Adrenal gland (tissue), 9 donors: ENCODE measurements at regions not wholly inside any gene's neighbourhood (a gene's known extent, or its start where the extent isn't known, plus 50 kb on each side); places are given as distances from the start of the nearest gene placed in this dataset.

Experiments used
- DNase-seq, 7 donors: peaks; one replicate each; pipeline ENCODE4 v3.0.0-alpha.2; 2019 to 2020
- H3K27ac ChIP-seq, 5 donors: fragments of 200-600 bp; sonication (generic) in 4 of 5; 1 replicate in 3 of 5; 2 replicates in 2 of 5; pipeline versions ENCODE4 v1.5.1 to v1.8.0; 2016 to 2020; ENCODE audit warnings: mild to moderate bottlenecking in 1 of 5
- H3K27me3 ChIP-seq: fragments of 200-600 bp; 2 replicates; pipeline ENCODE4 v1.8.0; 2021
- H3K36me3 ChIP-seq, 2 donors: fragments of 200-600 bp; replicated peaks in 1 of 2; 1 replicate in 1 of 2; 2 replicates in 1 of 2; pipeline versions ENCODE4 v1.5.1 to v1.8.0; 2018 to 2022
- H3K4me1 ChIP-seq, 2 donors: fragments of 200-600 bp; replicated peaks in 1 of 2; 1 replicate in 1 of 2; 2 replicates in 1 of 2; pipeline versions ENCODE4 v1.5.1 to v1.8.0; 2018 to 2021
- H3K4me3 ChIP-seq, 4 donors: fragments of 200-600 bp; sonication (generic) in 3 of 4; one replicate each; pipeline ENCODE4 v1.5.1; 2016 to 2018
- H3K9me3 ChIP-seq, 3 donors: fragments of 200-600 bp; sonication (generic) in 1 of 3; replicated peaks in 1 of 3; 1 replicate in 2 of 3; 2 replicates in 1 of 3; pipeline versions ENCODE4 v1.5.1 to v1.8.0; 2016 to 2021
- CTCF ChIP-seq, 6 experiments: fragments of 450-650 bp in 4 of 6; fragments of 200-600 bp in 2 of 6; sonication (generic) in 1 of 6; IDR thresholded peaks; 1 replicate in 5 of 6; 2 replicates in 1 of 6; pipeline versions ENCODE4 v1.5.1 to v1.8.0; 2016 to 2021; ENCODE audit warnings: antibody characterized with exemption in 6 of 6, mild to moderate bottlenecking in 2 of 6, moderate library complexity in 1 of 6
- POLR2A ChIP-seq, 2 donors: fragments of 450-650 bp; IDR thresholded peaks; one replicate each; pipeline ENCODE4 v1.6.1; 2017; ENCODE audit warnings: antibody characterized with exemption in 2 of 2, mild to moderate bottlenecking in 2 of 2, moderate library complexity in 1 of 2
- WGBS, 4 donors: extraction: QIAGEN DNeasy Blood & Tissue Kit in 2 of 4; methylation state at CpG; one replicate each; pipeline versions ENCODE4 v1.1.5 to v1.1.7; 2013 to 2017; 5-methylcytosine and 5-hydroxymethylcytosine counted together
- intact Hi-C, 2 donors: fragments of 100-400 bp; cut with DNase I; formaldehyde crosslinking; loops; one replicate each; pipeline versions ENCODE4 v1.14.1 to v1.15.0; 2022 to 2023
- donor health status: healthy with polysubstance abuse.
- donor health status: Bipolar disorder and iron deficiency.
- donor health status: DM: yes; HTN: yes; CAD: no.
- donor health status: DM: no; HTN: no; CAD: no.
- donor health status: DM: no; HTN: no; CAD: no.

GRCh38 chr10:123421461-123421860, 244.7 kb upstream of the GPR26 start:
- H3K27me3 ChIP-seq = no peaks in the 10 kb centered on the region
- no peak overlapping the region for H3K4me3 ChIP-seq
- TF ChIP-seq POLR2A (IDR thresholded peaks at IDR 0.05) (no peak), CTCF (IDR thresholded peaks at IDR 0.05) (no peak)
- no peaks in the 10 kb centered on the region for H3K9me3 ChIP-seq
- no peaks in the 10 kb centered on the region for H3K36me3 ChIP-seq
- no peak for DNase-seq
- intact Hi-C loops = no loop called here
- WGBS, 4 donors = 89 to 100% (median 90%) methylated on average over 2 of the region's 2 CpGs
- no peak overlapping the region for H3K27ac ChIP-seq
- no peaks in the 10 kb centered on the region for H3K4me1 ChIP-seq

GRCh38 chr10:123422261-123422660, 243.9 kb upstream of the GPR26 start:
- Histone ChIP-seq H3K4me1 (no peaks in the 10 kb centered on the region), H3K4me3 (no peak overlapping the region), H3K27ac (no peak overlapping the region), H3K27me3 (no peaks in the 10 kb centered on the region), H3K9me3 (no peaks in the 10 kb centered on the region), H3K36me3 (no peaks in the 10 kb centered on the region)
- WGBS, 4 donors = 81 to 97% (median 93%) methylated on average over 5 of the region's 5 CpGs
- TF ChIP-seq CTCF (IDR thresholded peaks at IDR 0.05) (no peak), POLR2A (IDR thresholded peaks at IDR 0.05) (no peak)
- no peak for DNase-seq
- intact Hi-C loops = no loop called here

GRCh38 chr10:123424537-123424936, 241.6 kb upstream of the GPR26 start:
- 77 to 96% (median 82%) methylated on average over 6 of the region's 6 CpGs for WGBS, 4 donors
- H3K4me1 ChIP-seq = no peaks in the 10 kb centered on the region
- H3K4me3 ChIP-seq = no peak overlapping the region
- H3K9me3 ChIP-seq = no peaks in the 10 kb centered on the region
- TF ChIP-seq POLR2A (IDR thresholded peaks at IDR 0.05) (no peak), CTCF (IDR thresholded peaks at IDR 0.05) (no peak)
- intact Hi-C loops = no loop called here
- no peaks in the 10 kb centered on the region for H3K36me3 ChIP-seq
- H3K27me3 ChIP-seq = no peaks in the 10 kb centered on the region
- no peak overlapping the region for H3K27ac ChIP-seq
- DNase-seq = no peak

GRCh38 chr10:123425680-123426079, 240.5 kb upstream of the GPR26 start:
- H3K27ac ChIP-seq = no peak overlapping the region
- H3K36me3 ChIP-seq = no peaks in the 10 kb centered on the region
- 62 to 77% (median 73%) methylated on average over 6 of the region's 6 CpGs for WGBS, 4 donors
- H3K4me1 ChIP-seq = no peaks in the 10 kb centered on the region
- DNase-seq = no peak
- TF ChIP-seq POLR2A (IDR thresholded peaks at IDR 0.05) (no peak), CTCF (IDR thresholded peaks at IDR 0.05) (no peak)
- no peaks in the 10 kb centered on the region for H3K27me3 ChIP-seq
- intact Hi-C loops = no loop called here
- no peak overlapping the region for H3K4me3 ChIP-seq
- H3K9me3 ChIP-seq = no peaks in the 10 kb centered on the region
